ENCODE measurements at regions not wholly inside any gene's neighbourhood (a gene's known extent, or its start where the extent isn't known, plus 50 kb on each side); places are given as distances from the start of the nearest gene placed in this dataset.

DNA sequence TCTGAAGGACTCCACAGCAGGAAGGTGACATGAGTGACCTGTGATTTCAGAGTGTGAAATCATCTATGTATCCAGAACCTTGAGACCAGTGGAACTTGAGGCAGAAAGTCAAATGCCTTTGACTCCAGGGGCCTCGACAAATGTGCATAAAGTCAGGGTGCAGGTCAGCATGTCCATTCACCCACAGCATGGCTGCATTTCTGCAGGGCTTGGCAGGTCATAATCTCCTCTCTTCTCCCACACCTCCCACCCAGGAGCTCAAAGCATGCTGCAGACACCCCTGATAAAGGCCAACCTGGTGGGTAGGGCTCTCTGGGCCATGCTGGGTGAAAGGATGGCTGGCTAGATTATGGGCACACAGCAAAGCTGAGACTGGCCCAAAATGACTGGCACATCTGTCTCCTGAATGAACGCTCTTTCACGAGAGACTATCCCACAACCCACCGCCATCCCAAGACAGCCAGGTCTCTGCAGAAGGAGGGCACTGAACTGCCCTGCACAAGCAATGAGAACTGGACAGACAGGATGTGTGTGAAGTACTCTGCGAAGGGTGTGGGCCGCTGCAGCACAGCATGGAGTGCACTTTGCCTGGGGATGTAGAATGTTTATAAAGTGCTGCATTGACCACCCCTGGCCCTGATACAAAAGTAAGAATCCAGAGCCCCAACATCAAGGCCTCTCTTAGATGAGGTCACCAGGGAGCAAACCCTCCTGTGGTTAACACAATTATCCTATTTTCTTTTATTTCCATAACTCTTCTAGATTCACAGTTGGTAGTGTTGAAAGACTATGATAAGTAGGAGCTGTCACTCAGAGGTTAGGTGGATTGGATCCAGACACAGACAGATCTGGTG lies 78.2 kb upstream of the NXT1 start:
- in situ Hi-C loops (cut with HindIII; ENCODE audit: low sequenced_read_pairs), result no loop called here
- no peak for DNase-seq (ENCODE audit: low read depth)
- TF ChIP-seq, protein P1, sequence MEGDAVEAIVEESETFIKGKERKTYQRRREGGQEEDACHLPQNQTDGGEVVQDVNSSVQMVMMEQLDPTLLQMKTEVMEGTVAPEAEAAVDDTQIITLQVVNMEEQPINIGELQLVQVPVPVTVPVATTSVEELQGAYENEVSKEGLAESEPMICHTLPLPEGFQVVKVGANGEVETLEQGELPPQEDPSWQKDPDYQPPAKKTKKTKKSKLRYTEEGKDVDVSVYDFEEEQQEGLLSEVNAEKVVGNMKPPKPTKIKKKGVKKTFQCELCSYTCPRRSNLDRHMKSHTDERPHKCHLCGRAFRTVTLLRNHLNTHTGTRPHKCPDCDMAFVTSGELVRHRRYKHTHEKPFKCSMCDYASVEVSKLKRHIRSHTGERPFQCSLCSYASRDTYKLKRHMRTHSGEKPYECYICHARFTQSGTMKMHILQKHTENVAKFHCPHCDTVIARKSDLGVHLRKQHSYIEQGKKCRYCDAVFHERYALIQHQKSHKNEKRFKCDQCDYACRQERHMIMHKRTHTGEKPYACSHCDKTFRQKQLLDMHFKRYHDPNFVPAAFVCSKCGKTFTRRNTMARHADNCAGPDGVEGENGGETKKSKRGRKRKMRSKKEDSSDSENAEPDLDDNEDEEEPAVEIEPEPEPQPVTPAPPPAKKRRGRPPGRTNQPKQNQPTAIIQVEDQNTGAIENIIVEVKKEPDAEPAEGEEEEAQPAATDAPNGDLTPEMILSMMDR (IDR thresholded peaks at IDR 0.05; ENCODE audit: low read depth, low read length, missing control alignments), result no peak
- no peak overlapping the region for H3K4me3 ChIP-seq (ENCODE audit: low read depth, low read length)

DNA sequence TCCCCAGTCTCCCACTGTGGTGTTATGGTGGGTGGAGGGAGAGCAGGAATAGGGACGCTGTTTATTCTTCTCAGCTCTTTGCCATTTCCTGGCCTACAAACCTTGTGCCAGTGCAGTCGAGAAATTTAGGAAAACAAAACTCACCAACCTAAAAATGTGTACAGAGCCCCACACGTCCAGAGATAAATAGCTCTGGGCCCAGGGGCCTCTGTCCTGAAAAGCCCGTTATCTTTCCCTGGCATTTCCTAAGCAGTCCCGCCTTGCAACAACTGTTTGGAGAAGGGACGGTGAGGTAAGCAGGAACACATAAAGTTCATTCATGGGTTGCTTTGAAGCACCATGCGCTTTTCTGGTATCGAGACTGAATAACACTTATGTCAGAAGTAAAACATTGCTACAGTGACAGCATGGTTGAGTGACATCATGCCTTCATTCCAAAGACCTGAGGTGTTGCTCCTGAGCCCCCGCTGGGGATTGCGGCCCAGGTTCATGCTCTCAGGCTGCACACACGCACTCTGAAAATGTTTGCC lies 80.1 kb upstream of the NXT1 start:
- in situ Hi-C loops (cut with HindIII; ENCODE audit: low sequenced_read_pairs), result no loop called here
- TF ChIP-seq, protein P1 (IDR thresholded peaks at IDR 0.05; ENCODE audit: low read depth, low read length, missing control alignments), result no peak

DNA sequence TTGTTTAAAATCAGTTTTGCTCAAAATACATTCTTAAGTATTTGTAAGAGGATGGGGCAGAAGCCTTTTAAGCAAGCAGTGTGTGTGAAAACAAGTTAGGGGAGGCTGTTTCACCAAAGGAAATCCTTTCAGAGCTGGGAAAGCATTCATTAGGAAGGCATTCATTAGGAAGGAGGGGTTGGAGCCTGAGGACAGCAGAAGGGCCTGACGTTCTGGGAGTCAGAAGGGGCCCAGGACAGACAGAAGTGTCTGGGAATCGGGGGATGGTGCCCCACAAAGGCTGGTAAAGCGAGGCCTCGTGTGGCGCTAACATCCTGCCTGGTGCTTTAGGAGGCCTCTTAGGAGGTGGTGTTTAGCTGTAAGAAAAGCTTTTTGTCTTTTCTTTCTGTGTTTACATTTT lies 80.6 kb upstream of the NXT1 start:
- DNase-seq (ENCODE audit: low read depth), result no peak
- TF ChIP-seq, protein P1 (IDR thresholded peaks at IDR 0.05; ENCODE audit: low read depth, low read length, missing control alignments), result no peak
- in situ Hi-C loops (cut with HindIII; ENCODE audit: low sequenced_read_pairs), result no loop called here
- H3K4me3 ChIP-seq (ENCODE audit: low read depth, low read length), result no peak overlapping the region

More for the DNA sequence above, 80.1 kb upstream of the NXT1 start:
- H3K4me3 ChIP-seq (ENCODE audit: low read depth, low read length), result no peak overlapping the region
- DNase-seq (ENCODE audit: low read depth), result no peak

DNA sequence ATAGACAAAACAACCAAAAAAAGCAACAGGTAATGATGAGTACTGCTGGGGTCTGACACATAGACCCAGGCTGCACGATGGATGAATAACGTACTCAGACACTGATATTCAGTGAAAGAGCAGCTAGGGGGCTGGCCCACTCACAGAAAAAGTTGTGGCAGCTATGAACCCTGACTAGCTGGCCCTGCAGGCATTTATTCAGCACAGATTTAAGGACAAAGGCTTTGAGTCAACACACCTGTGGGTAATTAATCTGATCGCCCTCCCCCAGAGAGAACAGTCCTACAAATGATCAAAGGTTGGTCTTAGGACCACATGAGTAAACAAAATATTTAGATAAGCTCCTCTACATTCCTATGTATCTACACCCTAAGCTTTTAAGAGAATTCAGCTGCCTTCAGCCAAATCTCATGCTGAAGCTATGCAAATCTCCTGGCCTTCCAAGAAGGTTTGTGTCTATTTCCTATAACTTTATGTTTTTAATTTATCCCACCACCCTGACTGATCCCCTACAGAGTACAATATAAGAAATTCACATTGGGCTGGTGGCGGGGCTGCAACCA lies 81.7 kb upstream of the NXT1 start:
- no peak overlapping the region for H3K4me3 ChIP-seq (ENCODE audit: low read depth, low read length)
- DNase-seq (ENCODE audit: low read depth), result no peak
- in situ Hi-C loops (cut with HindIII; ENCODE audit: low sequenced_read_pairs), result no loop called here
- TF ChIP-seq, protein P1 (IDR thresholded peaks at IDR 0.05; ENCODE audit: low read depth, low read length, missing control alignments), result no peak

DNA sequence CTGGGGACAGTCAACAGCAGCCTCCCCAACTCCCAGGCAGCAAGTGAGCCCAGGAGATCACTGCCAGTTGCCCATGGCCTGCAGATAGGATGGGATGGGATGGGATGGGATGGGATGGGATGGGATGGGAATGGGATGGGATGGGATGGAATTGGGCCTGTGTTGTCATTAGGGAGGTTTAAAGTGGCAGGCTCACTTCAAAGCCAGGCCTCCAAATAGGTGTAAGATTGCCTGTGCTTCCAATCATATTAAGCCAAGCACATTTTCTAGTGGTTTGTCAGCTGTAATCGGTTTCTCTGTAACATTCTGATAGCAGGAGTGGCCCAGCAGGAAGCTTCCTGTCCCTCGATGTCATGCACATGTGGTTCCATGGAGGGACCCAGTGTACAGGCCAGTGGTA lies 82.7 kb upstream of the NXT1 start:
- TF ChIP-seq, protein P1 (IDR thresholded peaks at IDR 0.05; ENCODE audit: low read depth, low read length, missing control alignments), result no peak
- no peak overlapping the region for H3K4me3 ChIP-seq (ENCODE audit: low read depth, low read length)
- in situ Hi-C loops (cut with HindIII; ENCODE audit: low sequenced_read_pairs), result no loop called here
- DNase-seq (ENCODE audit: low read depth), result no peak

DNA sequence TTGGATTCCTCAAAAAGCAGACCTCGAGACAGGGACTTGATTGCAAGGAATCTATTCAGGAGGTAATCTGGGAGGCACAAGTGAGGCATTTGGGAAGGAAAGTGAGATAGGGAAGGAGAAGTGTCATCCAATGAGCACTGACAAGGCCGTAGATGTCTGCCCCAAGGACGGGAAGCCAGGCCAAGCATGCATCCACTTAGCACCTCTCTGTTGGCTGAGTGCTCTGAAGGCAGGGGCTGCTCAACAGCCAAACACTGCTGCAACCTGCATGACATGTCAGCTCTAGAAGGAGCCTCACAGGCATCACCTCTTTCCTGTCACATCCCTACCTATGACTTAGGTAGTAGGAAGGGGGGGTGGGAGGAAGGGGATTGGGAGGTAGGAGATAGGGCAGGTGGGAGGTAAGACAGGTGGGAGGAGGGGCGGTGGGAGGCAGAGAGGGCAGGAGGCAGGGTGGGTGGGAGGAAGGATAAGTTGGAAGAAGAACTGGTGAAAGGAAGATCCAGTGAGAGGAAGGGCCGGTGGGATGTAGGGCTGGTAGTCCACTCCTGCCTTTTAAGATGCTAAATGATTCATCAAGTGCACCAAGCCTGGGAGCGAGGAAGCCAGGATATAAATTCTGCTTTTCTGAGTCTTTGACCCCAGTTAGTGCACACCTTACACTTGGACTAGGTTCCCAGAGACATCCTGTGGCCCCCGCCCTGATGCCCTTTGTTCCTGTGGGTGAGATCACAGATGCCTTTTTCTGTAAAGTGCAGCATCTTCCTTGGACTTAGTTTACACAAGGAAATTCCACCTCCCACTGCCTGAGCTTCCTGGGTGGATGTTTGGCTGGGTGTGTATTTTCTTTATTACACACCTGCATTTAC lies 83.8 kb upstream of the NXT1 start:
- TF ChIP-seq, protein P1 (IDR thresholded peaks at IDR 0.05; ENCODE audit: low read depth, low read length, missing control alignments), result no peak
- no peak for DNase-seq (ENCODE audit: low read depth)
- in situ Hi-C loops (cut with HindIII; ENCODE audit: low sequenced_read_pairs), result no loop called here
- H3K4me3 ChIP-seq (ENCODE audit: low read depth, low read length), result no peak overlapping the region

Measured in astrocyte of the cerebellum (primary cell).